DOHH2 (cell line): ENCODE measurements at regions not wholly inside any gene's neighbourhood (a gene's known extent, or its start where the extent isn't known, plus 50 kb on each side); places are given as distances from the start of the nearest gene placed in this dataset.

Experiments used
- H3F3A ChIP-seq: fragments of 200-600 bp; sonication (generic), shearing (Covaris generic); 2 replicates; pipeline ENCODE4 v1.6.0; 2016; ENCODE audit warnings: antibody characterized with exemption, mild to moderate bottlenecking; ENCODE audit not compliant: control insufficient read depth, insufficient read depth
- H3K27ac ChIP-seq: fragments of 200-600 bp; sonication (generic); 2 replicates; pipeline ENCODE4 v1.5.1; 2014; ENCODE audit warnings: low read depth, mild to moderate bottlenecking, low read length, moderate library complexity
- H3K27me3 ChIP-seq: fragments of 200-600 bp; sonication (generic); 2 replicates; pipeline ENCODE4 v1.6.1; 2014; ENCODE audit warnings: mild to moderate bottlenecking, low read length, mixed read lengths; ENCODE audit not compliant: control insufficient read depth
- H3K36me3 ChIP-seq: fragments of 200-600 bp; sonication (generic); 2 replicates; pipeline ENCODE4 v1.6.1; 2014; ENCODE audit warnings: mild to moderate bottlenecking, low read length, moderate library complexity, mixed read lengths; ENCODE audit not compliant: control insufficient read depth
- H3K4me1 ChIP-seq: fragments of 200-600 bp; sonication (generic); 2 replicates; pipeline ENCODE4 v1.6.1; 2014; ENCODE audit warnings: mild to moderate bottlenecking, low read length, mixed read lengths; ENCODE audit not compliant: control insufficient read depth
- H3K4me2 ChIP-seq: fragments of 200-600 bp; sonication (generic); 2 replicates; pipeline ENCODE4 v1.6.0; 2014; ENCODE audit warnings: mild to moderate bottlenecking, low read length, moderate library complexity
- H3K4me3 ChIP-seq: fragments of 200-600 bp; sonication (generic); 2 replicates; pipeline ENCODE4 v1.5.1; 2014; ENCODE audit warnings: mild to moderate bottlenecking, low read length, mixed read lengths
- H3K79me2 ChIP-seq: fragments of 200-600 bp; sonication (generic); 2 replicates; pipeline ENCODE4 v1.6.1; 2014; ENCODE audit warnings: mild to moderate bottlenecking, low read length, mixed read lengths; ENCODE audit not compliant: control insufficient read depth
- H3K9me2 ChIP-seq: fragments of 200-600 bp; sonication (generic); replicated peaks from 2 replicates; pipeline ENCODE4 v1.6.1; 2014; ENCODE audit warnings: mild to moderate bottlenecking, low read length, mixed read lengths; ENCODE audit not compliant: control insufficient read depth
- H3K9me3 ChIP-seq: fragments of 200-600 bp; sonication (generic); 2 replicates; pipeline ENCODE4 v1.6.1; 2014; ENCODE audit warnings: antibody characterized with exemption, low read length, mixed read lengths; ENCODE audit not compliant: control insufficient read depth, insufficient read depth
- H4K20me1 ChIP-seq: fragments of 200-600 bp; sonication (generic); 2 replicates; pipeline ENCODE4 v1.6.0; 2014; ENCODE audit warnings: low read depth, mild to moderate bottlenecking, antibody characterized with exemption, low read length, moderate library complexity; ENCODE audit not compliant: control insufficient read depth, insufficient read depth
- EZH2phosphoT487 ChIP-seq: fragments of 200-600 bp; sonication (generic); IDR thresholded peaks from 2 replicates; pipeline ENCODE4 v1.6.1; 2017; ENCODE audit warnings: borderline replicate concordance, mild to moderate bottlenecking, antibody characterized with exemption, low read length, moderate library complexity, mixed read lengths
- TF ChIP-seq, protein P1 (sequence below): fragments of 200-600 bp; sonication (generic); IDR thresholded peaks from one replicate; pipeline ENCODE4 v1.5.1; 2014; ENCODE audit warnings: antibody characterized with exemption, mild to moderate bottlenecking, low read depth, low read length; ENCODE audit not compliant: poor library complexity, severe bottlenecking

GRCh38 chr7:96440328-96440727 lies 118.4 kb upstream of the SLC25A13 start:
- Histone ChIP-seq H3K27ac (no peak overlapping the region), H3K9me2 (no peaks in the 10 kb centered on the region), H3F3A (no peaks in the 10 kb centered on the region), H3K27me3 (no peaks in the 10 kb centered on the region), H4K20me1 (no peaks in the 10 kb centered on the region), H3K4me1 (no peaks in the 10 kb centered on the region), H3K79me2 (no peaks in the 10 kb centered on the region), H3K9me3 (0 out of 2 replicates have a peak, but pooled peaks cover 4% of the 10 kb centered on the region), H3K4me3 (no peak overlapping the region), H3K4me2 (no peak overlapping the region), H3K36me3 (no peaks in the 10 kb centered on the region)
- TF ChIP-seq EZH2phosphoT487, result no peak
- TF ChIP-seq, protein P1, sequence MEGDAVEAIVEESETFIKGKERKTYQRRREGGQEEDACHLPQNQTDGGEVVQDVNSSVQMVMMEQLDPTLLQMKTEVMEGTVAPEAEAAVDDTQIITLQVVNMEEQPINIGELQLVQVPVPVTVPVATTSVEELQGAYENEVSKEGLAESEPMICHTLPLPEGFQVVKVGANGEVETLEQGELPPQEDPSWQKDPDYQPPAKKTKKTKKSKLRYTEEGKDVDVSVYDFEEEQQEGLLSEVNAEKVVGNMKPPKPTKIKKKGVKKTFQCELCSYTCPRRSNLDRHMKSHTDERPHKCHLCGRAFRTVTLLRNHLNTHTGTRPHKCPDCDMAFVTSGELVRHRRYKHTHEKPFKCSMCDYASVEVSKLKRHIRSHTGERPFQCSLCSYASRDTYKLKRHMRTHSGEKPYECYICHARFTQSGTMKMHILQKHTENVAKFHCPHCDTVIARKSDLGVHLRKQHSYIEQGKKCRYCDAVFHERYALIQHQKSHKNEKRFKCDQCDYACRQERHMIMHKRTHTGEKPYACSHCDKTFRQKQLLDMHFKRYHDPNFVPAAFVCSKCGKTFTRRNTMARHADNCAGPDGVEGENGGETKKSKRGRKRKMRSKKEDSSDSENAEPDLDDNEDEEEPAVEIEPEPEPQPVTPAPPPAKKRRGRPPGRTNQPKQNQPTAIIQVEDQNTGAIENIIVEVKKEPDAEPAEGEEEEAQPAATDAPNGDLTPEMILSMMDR, result no peak

DNA sequence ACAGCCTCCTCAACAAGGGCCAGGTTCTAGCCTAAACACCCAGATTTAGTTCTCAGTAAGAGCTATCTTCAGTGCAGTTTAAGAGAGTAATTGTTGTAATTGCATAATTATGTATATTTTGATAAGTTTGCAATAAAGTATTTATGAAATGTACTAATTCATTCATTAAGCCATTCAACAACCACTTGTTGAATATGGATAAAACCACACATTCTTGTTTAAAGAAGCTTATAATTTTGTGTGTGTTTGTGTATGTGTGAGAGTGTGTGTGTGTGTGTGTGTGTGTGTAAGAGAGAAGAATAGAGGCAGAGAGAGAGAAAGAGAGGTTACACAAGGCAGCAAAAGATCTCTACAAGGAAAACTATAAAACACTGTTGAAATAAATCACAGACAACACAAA lies 115.0 kb upstream of the SLC25A13 start:
- Histone ChIP-seq H3K4me3 (no peak overlapping the region), H4K20me1 (no peaks in the 10 kb centered on the region), H3F3A (no peaks in the 10 kb centered on the region), H3K4me1 (no peaks in the 10 kb centered on the region), H3K27ac (no peak overlapping the region), H3K9me2 (no peaks in the 10 kb centered on the region), H3K36me3 (no peaks in the 10 kb centered on the region), H3K79me2 (no peaks in the 10 kb centered on the region), H3K27me3 (no peaks in the 10 kb centered on the region), H3K9me3 (0 out of 2 replicates have a peak, but pooled peaks cover 4% of the 10 kb centered on the region), H3K4me2 (no peak overlapping the region)
- TF ChIP-seq, protein P1, result no peak
- no peak for TF ChIP-seq EZH2phosphoT487

DNA sequence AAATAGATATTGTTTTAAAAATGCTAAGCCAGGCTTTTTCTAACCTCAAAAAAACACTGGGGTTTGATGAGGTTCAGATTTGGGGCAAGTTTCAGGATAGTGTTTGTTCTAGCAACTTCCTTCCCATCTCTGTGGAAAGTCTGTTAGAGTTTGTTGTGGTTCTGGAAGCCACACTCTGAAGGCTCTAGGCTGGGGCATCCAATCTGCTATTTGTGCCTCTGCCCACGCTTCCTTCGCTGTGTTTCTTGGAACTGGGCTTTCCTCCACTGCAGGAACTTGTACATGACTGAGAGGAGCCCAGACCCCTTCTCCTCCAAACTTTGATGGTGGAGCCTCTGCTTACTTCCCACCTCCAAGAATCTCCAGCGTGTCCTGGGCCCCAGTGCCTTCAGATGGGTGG lies 108.5 kb upstream of the SLC25A13 start:
- Histone ChIP-seq H4K20me1 (no peaks in the 10 kb centered on the region), H3F3A (no peaks in the 10 kb centered on the region), H3K27me3 (no peaks in the 10 kb centered on the region), H3K27ac (no peak overlapping the region), H3K79me2 (no peaks in the 10 kb centered on the region), H3K4me2 (no peak overlapping the region), H3K4me3 (no peak overlapping the region), H3K9me3 (no peaks in the 10 kb centered on the region), H3K9me2 (no peaks in the 10 kb centered on the region), H3K4me1 (no peaks in the 10 kb centered on the region), H3K36me3 (no peaks in the 10 kb centered on the region)
- TF ChIP-seq, protein P1, result no peak
- no peak for TF ChIP-seq EZH2phosphoT487

DNA sequence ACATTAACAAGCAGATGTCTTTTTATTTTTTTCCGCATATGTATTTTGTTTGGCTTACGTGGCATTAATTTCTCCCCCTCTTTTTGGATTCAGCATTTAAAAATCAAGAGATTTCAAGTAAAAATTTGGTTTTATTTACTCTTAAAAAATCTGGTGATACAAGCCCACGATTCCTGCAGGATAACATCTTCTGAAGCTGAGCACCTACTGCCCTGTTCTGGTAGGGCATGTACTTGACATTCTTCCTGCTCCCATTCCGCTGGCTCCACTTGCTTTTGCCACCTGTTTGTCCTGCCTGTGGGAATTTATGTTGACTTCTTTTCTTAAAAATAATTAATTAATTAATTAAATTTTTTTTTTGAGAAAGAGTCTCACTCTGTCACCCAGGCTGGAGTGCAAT lies 105.2 kb upstream of the SLC25A13 start:
- no peaks in the 10 kb centered on the region for H3K79me2 ChIP-seq
- no peak for TF ChIP-seq EZH2phosphoT487
- TF ChIP-seq, protein P1, result no peak
- no peak overlapping the region for H3K27ac ChIP-seq
- no peaks in the 10 kb centered on the region for H3K4me1 ChIP-seq
- no peaks in the 10 kb centered on the region for H3K9me3 ChIP-seq
- H3K9me2 ChIP-seq, result no peaks in the 10 kb centered on the region
- H3K36me3 ChIP-seq, result no peaks in the 10 kb centered on the region
- no peaks in the 10 kb centered on the region for H3K27me3 ChIP-seq
- H3K4me3 ChIP-seq, result no peak overlapping the region
- no peaks in the 10 kb centered on the region for H3F3A ChIP-seq
- H3K4me2 ChIP-seq, result no peak overlapping the region
- H4K20me1 ChIP-seq, result no peaks in the 10 kb centered on the region
